ENCODE measurements at regions not wholly inside any gene's neighbourhood (a gene's known extent, or its start where the extent isn't known, plus 50 kb on each side); places are given as distances from the start of the nearest gene placed in this dataset.

DNA sequence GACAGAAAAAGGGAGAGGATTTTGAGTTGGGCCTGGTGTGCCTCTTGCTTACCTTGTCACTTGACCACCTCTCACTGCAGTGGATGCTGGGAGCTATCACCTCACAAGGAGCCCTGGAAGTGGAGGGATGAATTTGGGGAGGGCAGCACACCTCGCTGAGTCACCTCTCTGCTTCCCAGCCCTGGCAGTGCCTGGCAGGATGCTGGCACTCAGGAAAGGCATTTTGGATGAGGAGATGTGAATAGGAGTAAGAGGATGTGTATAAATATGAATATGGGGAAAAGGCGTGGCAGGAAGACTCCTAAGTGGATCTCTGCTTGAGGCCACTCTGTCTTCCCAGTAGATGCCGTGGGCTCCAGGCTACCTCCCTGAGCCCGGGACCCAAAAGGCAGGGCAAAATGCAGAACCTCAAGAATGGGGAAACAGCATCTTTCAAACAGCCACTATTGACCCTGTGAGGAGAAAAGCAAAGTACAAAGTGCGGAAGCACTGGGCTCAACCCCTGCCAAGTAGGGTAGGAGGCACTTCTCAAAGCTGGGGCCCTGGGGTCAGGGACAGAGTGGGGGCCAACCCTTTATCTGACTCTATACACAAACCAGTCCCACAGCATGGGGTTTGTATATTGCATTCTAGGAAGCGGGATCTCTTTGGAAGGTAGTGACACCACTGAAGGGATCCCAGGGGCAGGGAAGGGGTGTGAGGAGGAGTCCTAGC lies 164.5 kb upstream of the GLI2 start:
- Histone ChIP-seq H3K27me3 (peaks cover 38% of the 10 kb centered on the region), H3K9me3 (ENCODE audit: low read depth) (no peaks in the 10 kb centered on the region), H3K36me3 (no peaks in the 10 kb centered on the region), H3K4me3 (no peak overlapping the region), H3K27ac (no peak overlapping the region), H3K4me1 (ENCODE audit: low read depth) (peaks cover 8% of the 10 kb centered on the region)
- TF ChIP-seq, protein P1, sequence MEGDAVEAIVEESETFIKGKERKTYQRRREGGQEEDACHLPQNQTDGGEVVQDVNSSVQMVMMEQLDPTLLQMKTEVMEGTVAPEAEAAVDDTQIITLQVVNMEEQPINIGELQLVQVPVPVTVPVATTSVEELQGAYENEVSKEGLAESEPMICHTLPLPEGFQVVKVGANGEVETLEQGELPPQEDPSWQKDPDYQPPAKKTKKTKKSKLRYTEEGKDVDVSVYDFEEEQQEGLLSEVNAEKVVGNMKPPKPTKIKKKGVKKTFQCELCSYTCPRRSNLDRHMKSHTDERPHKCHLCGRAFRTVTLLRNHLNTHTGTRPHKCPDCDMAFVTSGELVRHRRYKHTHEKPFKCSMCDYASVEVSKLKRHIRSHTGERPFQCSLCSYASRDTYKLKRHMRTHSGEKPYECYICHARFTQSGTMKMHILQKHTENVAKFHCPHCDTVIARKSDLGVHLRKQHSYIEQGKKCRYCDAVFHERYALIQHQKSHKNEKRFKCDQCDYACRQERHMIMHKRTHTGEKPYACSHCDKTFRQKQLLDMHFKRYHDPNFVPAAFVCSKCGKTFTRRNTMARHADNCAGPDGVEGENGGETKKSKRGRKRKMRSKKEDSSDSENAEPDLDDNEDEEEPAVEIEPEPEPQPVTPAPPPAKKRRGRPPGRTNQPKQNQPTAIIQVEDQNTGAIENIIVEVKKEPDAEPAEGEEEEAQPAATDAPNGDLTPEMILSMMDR (IDR thresholded peaks at IDR 0.05; ENCODE audit: low read depth, low read length), result no peak
- DNase-seq (ENCODE audit: low read depth in 1 of 2, low spot score in 1 of 2), result no peak

DNA sequence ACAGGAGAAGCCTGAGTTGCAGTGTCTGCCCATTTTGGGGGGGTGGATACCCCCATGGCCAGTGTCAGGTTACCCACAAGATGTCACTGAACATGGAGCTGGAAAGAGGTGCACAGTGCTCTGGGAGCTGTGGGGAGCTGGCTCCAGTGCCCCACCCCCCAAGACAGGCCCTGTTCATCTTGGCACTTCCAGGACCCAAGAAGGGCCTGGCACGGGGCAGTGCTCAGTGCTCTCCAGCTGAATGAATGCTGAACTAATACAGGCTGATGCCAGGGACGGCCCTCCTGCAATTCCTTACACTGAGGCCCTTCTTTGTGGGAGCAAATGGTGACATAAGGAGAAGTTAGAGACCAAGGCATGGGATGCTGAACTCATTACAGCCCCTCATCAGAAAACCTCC lies 163.4 kb upstream of the GLI2 start:
- H3K4me3 ChIP-seq, result no peak overlapping the region
- DNase-seq (ENCODE audit: low read depth in 1 of 2, low spot score in 1 of 2), result no peak
- TF ChIP-seq, protein P1 (IDR thresholded peaks at IDR 0.05; ENCODE audit: low read depth, low read length), result no peak
- H3K9me3 ChIP-seq (ENCODE audit: low read depth), result no peaks in the 10 kb centered on the region
- no peaks in the 10 kb centered on the region for H3K36me3 ChIP-seq
- peaks cover 48% of the 10 kb centered on the region for H3K27me3 ChIP-seq
- no peaks in the 10 kb centered on the region for H3K4me1 ChIP-seq (ENCODE audit: low read depth)
- H3K27ac ChIP-seq, result no peak overlapping the region

DNA sequence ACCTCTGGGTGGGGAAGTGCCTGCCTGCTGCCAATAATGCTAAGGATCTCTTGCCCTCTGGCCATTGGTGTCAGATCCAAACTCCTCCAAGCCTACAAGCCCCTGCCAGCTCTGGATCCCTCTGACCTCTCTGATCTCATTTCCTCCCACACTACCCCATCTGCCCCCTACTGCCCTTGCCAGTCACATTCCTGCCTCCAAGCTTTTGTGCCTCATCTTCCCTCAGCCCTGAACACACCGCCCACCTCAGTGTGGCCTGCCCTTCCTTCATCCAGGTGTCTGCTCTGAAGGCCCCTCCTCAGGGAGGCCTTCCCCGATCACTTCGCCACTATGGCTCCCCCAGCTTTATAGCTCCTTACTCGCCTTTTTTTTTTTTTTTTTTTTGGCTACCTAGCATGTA lies 161.0 kb upstream of the GLI2 start:
- peaks cover 69% of the 10 kb centered on the region for H3K27me3 ChIP-seq
- H3K27ac ChIP-seq, result no peak overlapping the region
- H3K4me1 ChIP-seq (ENCODE audit: low read depth), result no peaks in the 10 kb centered on the region
- H3K36me3 ChIP-seq, result no peaks in the 10 kb centered on the region
- no peaks in the 10 kb centered on the region for H3K9me3 ChIP-seq (ENCODE audit: low read depth)
- no peak overlapping the region for H3K4me3 ChIP-seq
- no peak for DNase-seq (ENCODE audit: low read depth in 1 of 2, low spot score in 1 of 2)
- TF ChIP-seq, protein P1 (IDR thresholded peaks at IDR 0.05; ENCODE audit: low read depth, low read length), result no peak

DNA sequence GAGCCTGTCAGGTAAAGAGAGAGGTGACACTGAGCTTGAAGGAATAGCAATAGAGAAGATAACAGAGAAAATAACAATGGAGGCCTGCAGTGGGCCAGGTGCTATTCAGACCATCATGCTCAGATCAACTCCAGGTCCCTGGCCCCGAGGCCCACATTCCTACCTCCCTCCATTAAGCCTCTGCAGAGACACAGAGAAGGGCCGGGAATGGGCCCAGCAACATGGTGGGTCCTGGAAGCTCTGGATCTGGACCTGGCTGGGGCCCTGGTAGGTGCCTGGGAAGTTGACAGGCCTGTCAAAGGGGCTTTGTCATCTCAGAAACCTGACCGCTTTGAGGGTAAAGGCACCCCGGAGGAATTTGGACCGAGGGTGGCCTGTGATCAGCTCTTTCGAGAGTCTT lies 159.7 kb upstream of the GLI2 start:
- TF ChIP-seq, protein P1 (IDR thresholded peaks at IDR 0.05; ENCODE audit: low read depth, low read length), result no peak
- Histone ChIP-seq H3K9me3 (ENCODE audit: low read depth) (no peaks in the 10 kb centered on the region), H3K4me1 (ENCODE audit: low read depth) (no peaks in the 10 kb centered on the region), H3K27ac (no peak overlapping the region), H3K4me3 (no peak overlapping the region), H3K27me3 (peaks cover 81% of the 10 kb centered on the region), H3K36me3 (no peaks in the 10 kb centered on the region)
- no peak for DNase-seq (ENCODE audit: low read depth in 1 of 2, low spot score in 1 of 2)

DNA sequence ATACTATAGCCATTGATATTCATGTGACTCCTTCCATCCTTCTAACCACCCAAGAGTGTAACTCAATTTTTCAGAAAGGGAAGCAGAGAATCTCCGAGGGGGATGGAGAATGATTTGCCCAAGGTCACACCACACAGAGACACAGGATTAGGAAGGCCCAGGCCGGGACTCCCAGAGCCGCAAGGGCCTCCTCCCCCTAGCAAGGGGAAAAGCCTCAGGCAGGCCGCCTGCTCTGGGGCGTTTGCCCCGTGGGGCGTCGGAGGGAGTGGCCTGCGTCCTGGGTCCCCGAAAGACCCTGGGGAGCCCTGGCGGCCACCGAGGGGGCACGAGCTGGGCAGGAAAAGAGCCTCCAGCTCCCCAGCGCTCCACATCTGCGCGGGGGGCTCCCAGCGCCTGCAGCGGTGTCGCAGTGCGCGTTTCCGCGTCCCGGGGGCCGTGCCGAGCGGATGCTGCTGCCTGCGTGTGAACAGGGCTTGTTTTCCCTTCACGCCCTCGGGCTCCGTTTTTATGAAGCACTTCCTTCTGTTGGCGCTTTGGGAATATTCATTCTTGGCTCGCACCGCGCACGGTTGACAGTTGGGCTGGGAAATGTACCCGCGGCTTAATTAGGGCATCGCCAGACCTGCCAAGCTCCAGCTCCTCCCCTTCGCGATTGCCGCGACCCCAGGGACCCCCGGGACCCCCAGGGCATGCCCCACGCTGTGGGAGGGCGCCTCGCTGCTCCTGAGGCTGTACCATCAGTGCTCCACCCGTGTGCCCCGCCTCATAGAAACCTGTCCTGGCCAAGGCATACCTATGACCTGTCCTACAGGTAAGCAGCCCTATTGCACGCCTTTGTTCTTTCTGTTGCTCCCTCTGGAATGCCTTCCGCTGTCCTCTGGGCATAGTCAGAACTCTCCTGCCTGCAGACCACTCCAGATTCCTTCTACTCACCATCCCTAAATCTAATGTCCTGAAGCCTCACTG lies 158.9 kb upstream of the GLI2 start:
- no peak overlapping the region for H3K27ac ChIP-seq
- peak in 1 of 2 donors; percentile 69 for DNase-seq (ENCODE audit: low read depth in 1 of 2, low spot score in 1 of 2)
- H3K36me3 ChIP-seq, result no peaks in the 10 kb centered on the region
- H3K9me3 ChIP-seq (ENCODE audit: low read depth), result no peaks in the 10 kb centered on the region
- peaks cover 80% of the 10 kb centered on the region for H3K27me3 ChIP-seq
- TF ChIP-seq, protein P1 (IDR thresholded peaks at IDR 0.05; ENCODE audit: low read depth, low read length), result no peak
- H3K4me3 ChIP-seq, result no peak overlapping the region
- no peaks in the 10 kb centered on the region for H3K4me1 ChIP-seq (ENCODE audit: low read depth)

All from cardiac muscle cell (in vitro differentiated cells and primary cell).